Stomach (tissue), 8 donors: ENCODE measurements at regions not wholly inside any gene's neighbourhood (a gene's known extent, or its start where the extent isn't known, plus 50 kb on each side); places are given as distances from the start of the nearest gene placed in this dataset.

Experiments
- DNase-seq, 2 donors: peaks; one replicate each; pipeline versions ENCODE4 v3.0.0 to v3.0.0-alpha.2; 2013 to 2019
- H3K27ac ChIP-seq, 5 donors: fragments of 200-600 bp in 4 of 5; sonication (generic) in 4 of 5; one replicate each; pipeline ENCODE4 v1.5.1; 2013 to 2019; ENCODE audit warnings: mild to moderate bottlenecking in 1 of 5, moderate library complexity in 1 of 5
- H3K27me3 ChIP-seq, 3 donors: fragments of 200-600 bp; sonication (generic); one replicate each; pipeline ENCODE4 v1.5.1; 2017 to 2019; ENCODE audit warnings: mixed run types in 1 of 3
- H3K36me3 ChIP-seq, 4 donors: fragments of 200-600 bp; sonication (generic); 1 replicate in 3 of 4; 2 replicates in 1 of 4; pipeline ENCODE4 v1.5.1; 2016 to 2019
- H3K4me1 ChIP-seq, 4 donors: fragments of 200-600 bp; sonication (generic); one replicate each; pipeline ENCODE4 v1.5.1; 2016 to 2019
- H3K4me3 ChIP-seq, 4 donors: fragments of 200-600 bp; sonication (generic) in 3 of 4; one replicate each; pipeline ENCODE4 v1.5.1; 2016 to 2019; ENCODE audit warnings: mild to moderate bottlenecking in 1 of 4
- H3K9me3 ChIP-seq, 4 donors: fragments of 200-600 bp; sonication (generic); one replicate each; pipeline ENCODE4 v1.5.1; 2016 to 2019
- EP300 ChIP-seq: sonication (generic); formaldehyde crosslinking; IDR thresholded peaks from one replicate; pipeline ENCODE4 v1.6.1; 2017; ENCODE audit warnings: antibody characterized with exemption
- POLR2A ChIP-seq, 4 donors: fragments of 450-650 bp; IDR thresholded peaks; one replicate each; pipeline ENCODE4 v1.6.1; 2016; ENCODE audit warnings: antibody characterized with exemption in 4 of 4, control low read depth in 2 of 4, mild to moderate bottlenecking in 1 of 4, moderate library complexity in 1 of 4
- POLR2AphosphoS5 ChIP-seq, 3 donors: sonication (generic); formaldehyde crosslinking; IDR thresholded peaks; one replicate each; pipeline ENCODE4 v1.6.1; 2016; ENCODE audit warnings: antibody characterized with exemption in 3 of 3
- WGBS, 5 donors: extraction: QIAGEN DNeasy Blood & Tissue Kit in 3 of 5; methylation state at CpG; one replicate each; pipeline versions ENCODE4 v1.1.5 to v1.1.7; 2013 to 2018; 5-methylcytosine and 5-hydroxymethylcytosine counted together
- intact Hi-C: fragments of 100-400 bp; cut with DNase I; formaldehyde crosslinking; loops from one replicate; pipeline ENCODE4 v1.15.1; 2023; ENCODE audit warnings: low total_unique reads
- TF ChIP-seq, protein P1 (sequence below), 7 experiments: fragments of 450-650 bp in 4 of 7; fragments of 200-600 bp in 3 of 7; sonication (generic) in 3 of 7; IDR thresholded peaks; one replicate each; pipeline ENCODE4 v1.5.1; 2016 to 2019; ENCODE audit warnings: antibody characterized with exemption in 7 of 7, control low read depth in 2 of 7, mild to moderate bottlenecking in 1 of 7
- donor health status: healthy with polysubstance abuse.
- donor health status: Bipolar disorder and iron deficiency.
- donor health status: healthy.

DNA sequence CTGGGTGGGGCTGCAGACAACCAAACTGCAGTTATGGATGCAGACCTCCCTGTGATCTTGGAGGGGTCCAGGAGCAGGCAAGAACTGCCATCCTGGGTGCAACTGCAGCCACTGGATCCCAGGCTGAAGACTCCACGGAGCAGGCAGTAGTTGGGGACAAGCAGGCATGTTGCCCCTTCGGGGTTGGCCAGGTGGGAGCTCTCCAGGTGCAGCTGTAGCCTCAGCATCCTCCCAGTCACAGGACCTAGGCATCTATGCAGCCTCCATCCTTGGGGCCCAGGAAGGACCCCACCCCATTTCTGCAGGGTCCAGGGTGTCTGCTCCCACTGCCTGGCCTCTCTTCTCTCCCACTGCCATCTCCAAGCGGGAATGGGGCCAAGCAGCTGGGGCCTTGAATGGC, 322.2 kb upstream of the RBMS3 start:
- Histone ChIP-seq H3K9me3 (no peaks in the 10 kb centered on the region), H3K4me3 (no peak overlapping the region), H3K27me3 (no peaks in the 10 kb centered on the region), H3K36me3 (no peaks in the 10 kb centered on the region), H3K4me1 (no peaks in the 10 kb centered on the region), H3K27ac (no peak overlapping the region)
- no peak for DNase-seq
- TF ChIP-seq, protein P1, sequence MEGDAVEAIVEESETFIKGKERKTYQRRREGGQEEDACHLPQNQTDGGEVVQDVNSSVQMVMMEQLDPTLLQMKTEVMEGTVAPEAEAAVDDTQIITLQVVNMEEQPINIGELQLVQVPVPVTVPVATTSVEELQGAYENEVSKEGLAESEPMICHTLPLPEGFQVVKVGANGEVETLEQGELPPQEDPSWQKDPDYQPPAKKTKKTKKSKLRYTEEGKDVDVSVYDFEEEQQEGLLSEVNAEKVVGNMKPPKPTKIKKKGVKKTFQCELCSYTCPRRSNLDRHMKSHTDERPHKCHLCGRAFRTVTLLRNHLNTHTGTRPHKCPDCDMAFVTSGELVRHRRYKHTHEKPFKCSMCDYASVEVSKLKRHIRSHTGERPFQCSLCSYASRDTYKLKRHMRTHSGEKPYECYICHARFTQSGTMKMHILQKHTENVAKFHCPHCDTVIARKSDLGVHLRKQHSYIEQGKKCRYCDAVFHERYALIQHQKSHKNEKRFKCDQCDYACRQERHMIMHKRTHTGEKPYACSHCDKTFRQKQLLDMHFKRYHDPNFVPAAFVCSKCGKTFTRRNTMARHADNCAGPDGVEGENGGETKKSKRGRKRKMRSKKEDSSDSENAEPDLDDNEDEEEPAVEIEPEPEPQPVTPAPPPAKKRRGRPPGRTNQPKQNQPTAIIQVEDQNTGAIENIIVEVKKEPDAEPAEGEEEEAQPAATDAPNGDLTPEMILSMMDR (IDR thresholded peaks at IDR 0.05) = no peak
- TF ChIP-seq POLR2A (IDR thresholded peaks at IDR 0.05) = no peak
- WGBS, 5 donors = 71 to 100% (median 90%) methylated on average over 2 to 3 of the region's 3 CpGs
- intact Hi-C loops = no loop called here

GRCh38 chr3:28971156-28971555, 309.7 kb upstream of the RBMS3 start:
- Histone ChIP-seq H3K4me1 (no peaks in the 10 kb centered on the region), H3K27ac (no peak overlapping the region), H3K4me3 (no peak overlapping the region), H3K9me3 (peaks cover 0 to 23% (median 20%) of the 10 kb centered on the region in 4 donors), H3K36me3 (no peaks in the 10 kb centered on the region), H3K27me3 (no peaks in the 10 kb centered on the region)
- intact Hi-C loops = no loop called here
- 36 to 70% (median 59%) methylated on average over 3 of the region's 3 CpGs for WGBS, 5 donors
- TF ChIP-seq, protein P1 (IDR thresholded peaks at IDR 0.05) = no peak
- TF ChIP-seq EP300 (no peak), POLR2A (IDR thresholded peaks at IDR 0.05) (no peak), POLR2AphosphoS5 (IDR thresholded peaks at IDR 0.05) (no peak)
- no peak for DNase-seq

DNA sequence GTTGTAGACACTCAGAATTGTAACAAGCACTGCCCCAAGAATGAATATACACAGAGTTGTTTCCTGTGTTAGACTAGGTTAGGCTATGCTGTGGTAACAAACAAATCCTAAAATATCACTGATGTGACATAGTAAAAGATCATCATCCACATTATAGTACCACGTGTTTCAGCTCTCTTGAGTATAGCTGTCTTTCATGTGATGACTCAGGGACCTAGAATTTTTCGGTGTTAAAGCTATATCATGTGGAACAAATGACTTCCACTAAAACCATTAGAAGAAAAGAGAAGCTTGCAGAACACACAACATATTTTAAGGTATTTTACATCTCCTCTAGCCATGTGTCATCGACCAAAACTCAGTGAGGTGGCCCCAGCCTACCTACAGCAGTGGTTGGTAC, 307.9 kb upstream of the RBMS3 start:
- TF ChIP-seq POLR2AphosphoS5 (IDR thresholded peaks at IDR 0.05) (no peak), EP300 (no peak), POLR2A (IDR thresholded peaks at IDR 0.05) (no peak)
- TF ChIP-seq, protein P1 (IDR thresholded peaks at IDR 0.05) = no peak
- H3K9me3 ChIP-seq = peaks cover 0 to 23% (median 20%) of the 10 kb centered on the region in 4 donors
- no peak overlapping the region for H3K4me3 ChIP-seq
- H3K4me1 ChIP-seq = no peaks in the 10 kb centered on the region
- DNase-seq = no peak
- no peaks in the 10 kb centered on the region for H3K36me3 ChIP-seq
- no peak overlapping the region for H3K27ac ChIP-seq
- intact Hi-C loops = no loop called here
- WGBS, 5 donors = 41 to 68% (median 60%) methylated on average over 3 of the region's 3 CpGs
- no peaks in the 10 kb centered on the region for H3K27me3 ChIP-seq

- Histone ChIP-seq H3K27ac (no peak overlapping the region), H3K4me1 (no peaks in the 10 kb centered on the region), H3K36me3 (no peaks in the 10 kb centered on the region), H3K4me3 (no peak overlapping the region), H3K27me3 (no peaks in the 10 kb centered on the region), H3K9me3 (peaks cover 0 to 23% (median 15%) of the 10 kb centered on the region in 4 donors)
- no peak for DNase-seq
- TF ChIP-seq POLR2AphosphoS5 (IDR thresholded peaks at IDR 0.05) = no peak
- TF ChIP-seq, protein P1 (IDR thresholded peaks at IDR 0.05) = no peak
- TF ChIP-seq EP300 = no peak
- TF ChIP-seq POLR2A (IDR thresholded peaks at IDR 0.05) = no peak
- intact Hi-C loops = no loop called here
Measured at GRCh38 chr3:28973609-28974008, 307.3 kb upstream of the RBMS3 start.

- Histone ChIP-seq H3K4me3 (no peak overlapping the region), H3K4me1 (no peaks in the 10 kb centered on the region), H3K27me3 (no peaks in the 10 kb centered on the region), H3K27ac (no peak overlapping the region), H3K36me3 (no peaks in the 10 kb centered on the region), H3K9me3 (no peaks in the 10 kb centered on the region)
- intact Hi-C loops = no loop called here
- TF ChIP-seq, protein P1 (IDR thresholded peaks at IDR 0.05) = no peak
- TF ChIP-seq POLR2A (IDR thresholded peaks at IDR 0.05) = no peak
- TF ChIP-seq POLR2AphosphoS5 (IDR thresholded peaks at IDR 0.05) = no peak
- TF ChIP-seq EP300 = no peak
- no peak for DNase-seq
- WGBS, 5 donors = 56 to 76% (median 62%) methylated on average over 3 of the region's 3 CpGs
Measured at GRCh38 chr3:28978092-28978491, 302.8 kb upstream of the RBMS3 start.
